D721Med (cell line): ENCODE measurements at regions not wholly inside any gene's neighbourhood (a gene's known extent, or its start where the extent isn't known, plus 50 kb on each side); places are given as distances from the start of the nearest gene placed in this dataset.

Experiments
- DNase-seq: peaks from one replicate; pipeline ENCODE4 v3.0.0; 2011; ENCODE audit warnings: low spot score; ENCODE audit not compliant: insufficient read length
- FAIRE-seq: peaks from 2 replicates; lab custom pipeline; 2011; peaks lifted over from hg19 to GRCh38; lab: Jason Lieb, UNC
- TF ChIP-seq, protein P1 (sequence below): IDR thresholded peaks from 2 replicates; pipeline ENCODE4 v1.5.1; 2012; ENCODE audit warnings: mild to moderate bottlenecking, control low read depth; ENCODE audit not compliant: insufficient read depth; ENCODE audit errors: missing control alignments

DNA sequence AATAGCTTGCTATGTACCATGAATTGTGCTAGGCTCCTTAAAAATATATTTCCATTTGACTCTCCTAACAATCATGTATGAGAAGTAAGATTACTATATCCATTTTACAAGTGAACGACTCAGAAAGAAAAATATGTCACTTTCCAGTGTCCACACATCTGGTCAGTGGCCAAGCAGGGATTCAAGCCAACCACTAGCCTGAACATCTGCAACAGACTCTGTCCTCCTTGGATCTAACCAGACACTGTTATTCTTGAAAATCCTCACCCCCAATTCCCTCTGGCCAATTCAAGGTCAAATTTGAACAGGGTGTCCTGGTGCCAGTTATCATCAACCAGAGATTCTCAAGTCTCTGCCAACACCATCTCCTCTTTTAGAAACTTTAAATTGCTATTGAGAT, 344.1 kb upstream of the WWC1 start:
- TF ChIP-seq, protein P1, sequence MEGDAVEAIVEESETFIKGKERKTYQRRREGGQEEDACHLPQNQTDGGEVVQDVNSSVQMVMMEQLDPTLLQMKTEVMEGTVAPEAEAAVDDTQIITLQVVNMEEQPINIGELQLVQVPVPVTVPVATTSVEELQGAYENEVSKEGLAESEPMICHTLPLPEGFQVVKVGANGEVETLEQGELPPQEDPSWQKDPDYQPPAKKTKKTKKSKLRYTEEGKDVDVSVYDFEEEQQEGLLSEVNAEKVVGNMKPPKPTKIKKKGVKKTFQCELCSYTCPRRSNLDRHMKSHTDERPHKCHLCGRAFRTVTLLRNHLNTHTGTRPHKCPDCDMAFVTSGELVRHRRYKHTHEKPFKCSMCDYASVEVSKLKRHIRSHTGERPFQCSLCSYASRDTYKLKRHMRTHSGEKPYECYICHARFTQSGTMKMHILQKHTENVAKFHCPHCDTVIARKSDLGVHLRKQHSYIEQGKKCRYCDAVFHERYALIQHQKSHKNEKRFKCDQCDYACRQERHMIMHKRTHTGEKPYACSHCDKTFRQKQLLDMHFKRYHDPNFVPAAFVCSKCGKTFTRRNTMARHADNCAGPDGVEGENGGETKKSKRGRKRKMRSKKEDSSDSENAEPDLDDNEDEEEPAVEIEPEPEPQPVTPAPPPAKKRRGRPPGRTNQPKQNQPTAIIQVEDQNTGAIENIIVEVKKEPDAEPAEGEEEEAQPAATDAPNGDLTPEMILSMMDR = no peak
- no peak for DNase-seq
- no peak for FAIRE-seq

DNA sequence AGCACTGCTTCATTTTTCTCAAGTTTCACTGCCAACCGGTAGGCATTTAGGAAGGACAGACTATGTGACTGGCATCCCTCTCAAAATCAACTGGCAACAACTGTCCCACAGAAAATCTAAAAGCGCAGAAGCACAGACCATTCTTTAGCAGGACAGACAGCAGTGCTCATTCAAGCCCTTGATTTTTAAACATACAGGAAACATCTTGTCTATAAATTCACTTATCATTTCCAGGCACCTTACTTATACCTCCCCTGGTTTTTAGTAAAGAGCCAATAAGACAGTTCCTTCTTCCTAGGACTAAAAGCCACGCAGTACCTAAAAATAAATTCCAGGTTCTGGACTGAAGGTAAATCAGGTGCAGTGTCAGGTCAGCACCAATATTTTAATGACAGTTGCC, 343.2 kb upstream of the WWC1 start:
- TF ChIP-seq, protein P1 = no peak
- DNase-seq (no peak), FAIRE-seq (no peak)

GRCh38 chr5:167949435-167949834, 342.0 kb upstream of the WWC1 start:
- TF ChIP-seq, protein P1 = no peak
- FAIRE-seq (no peak), DNase-seq (no peak)

GRCh38 chr5:167950126-167950721, 341.2 kb upstream of the WWC1 start:
- TF ChIP-seq, protein P1 = no peak
- DNase-seq (no peak), FAIRE-seq (no peak)

DNA sequence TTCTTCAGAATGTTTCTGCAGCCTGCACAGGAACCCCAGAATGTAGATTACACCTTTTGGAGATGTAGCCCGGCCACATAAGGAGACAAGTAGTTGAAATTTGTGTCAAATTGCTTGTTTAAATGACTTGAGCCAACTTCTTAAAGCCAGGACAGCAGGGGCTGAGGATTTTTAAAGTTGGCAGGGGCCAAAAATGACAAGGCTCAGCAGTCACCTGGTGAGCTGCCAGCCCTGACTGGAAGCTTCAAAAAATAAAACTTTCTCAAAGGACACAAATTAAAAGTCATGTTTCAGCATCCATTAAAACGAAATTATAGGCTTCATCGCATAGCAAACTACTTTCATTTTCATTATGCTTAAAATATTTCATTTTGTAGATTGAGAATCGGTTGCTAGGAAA, 340.3 kb upstream of the WWC1 start:
- TF ChIP-seq, protein P1 = no peak
- DNase-seq = no peak
- FAIRE-seq = no peak

DNA sequence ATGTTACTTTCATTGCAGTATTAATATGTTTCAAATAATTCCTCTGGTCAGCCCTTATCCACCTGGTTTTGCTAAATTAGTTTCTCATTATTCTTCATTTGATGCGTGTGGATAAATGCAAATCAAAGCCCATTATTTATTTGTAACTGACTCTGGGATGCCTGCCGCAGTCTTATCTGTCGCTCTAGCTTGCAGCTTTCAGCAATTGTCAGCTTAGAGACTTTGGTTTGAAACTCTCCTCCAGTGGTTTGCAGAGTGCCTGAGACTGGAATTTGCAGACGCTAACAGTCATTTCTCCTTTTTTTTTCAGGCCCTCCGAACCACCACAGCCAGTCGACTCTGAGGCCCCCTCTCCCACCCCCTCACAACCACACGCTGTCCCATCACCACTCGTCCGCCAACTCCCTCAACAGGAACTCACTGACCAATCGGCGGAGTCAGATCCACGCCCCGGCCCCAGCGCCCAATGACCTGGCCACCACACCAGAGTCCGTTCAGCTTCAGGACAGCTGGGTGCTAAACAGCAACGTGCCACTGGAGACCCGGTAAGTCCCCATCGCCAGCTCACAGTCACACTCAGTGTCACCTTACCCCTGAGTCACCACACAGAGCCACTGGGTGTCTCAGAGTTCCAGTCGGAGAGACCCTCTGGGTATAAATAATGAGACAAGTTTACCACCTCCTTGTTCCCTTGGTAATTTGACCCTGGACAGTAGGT, 339.0 kb upstream of the WWC1 start:
- TF ChIP-seq, protein P1 = no peak
- no peak for FAIRE-seq
- no peak for DNase-seq
